ENCODE measurements at regions not wholly inside any gene's neighbourhood (a gene's known extent, or its start where the extent isn't known, plus 50 kb on each side); places are given as distances from the start of the nearest gene placed in this dataset.

DNA sequence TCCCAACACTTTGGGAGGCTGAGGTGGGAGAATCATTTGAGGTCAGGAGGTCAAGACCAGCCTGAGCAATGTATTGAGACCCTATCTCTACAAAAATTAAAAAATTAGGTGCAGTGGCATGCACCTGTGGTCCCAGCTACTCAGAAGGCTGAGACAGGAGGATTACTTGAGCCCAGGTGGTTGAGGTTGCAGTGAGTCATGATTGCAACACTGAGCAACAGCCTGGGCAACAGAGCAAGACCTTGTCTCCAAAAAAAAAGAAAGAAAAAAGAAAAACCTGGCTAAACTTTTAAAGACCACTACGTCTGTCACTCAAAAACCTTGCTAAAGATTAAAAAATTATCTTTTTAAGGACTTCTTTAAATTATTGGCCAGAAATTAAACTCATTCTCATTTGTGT, 59.8 kb upstream of the ABCA1 start:
- H3K9me3 ChIP-seq, result no peaks in the 10 kb centered on the region
- H3K27me3 ChIP-seq, result no peaks in the 10 kb centered on the region
- WGBS, 4 donors, result 84 to 95% (median 90%) methylated on average over 1 of the region's 1 CpG
- ATAC-seq (no peak), DNase-seq (no peak)
- no peak overlapping the region for H3K27ac ChIP-seq
- no peaks in the 10 kb centered on the region for H3K36me3 ChIP-seq
- H3K4me3 ChIP-seq, result no peak overlapping the region
- peaks cover 3 to 47% (median 21%) of the 10 kb centered on the region in 12 donors for H3K4me1 ChIP-seq
- intact Hi-C loops (cut with DNase I), result loop anchor here in 1 of 10 donors (2.0 kb wide), 1 partner anchor 19 kb away; no protein-coding TSS in a partner anchor
- TF ChIP-seq, protein P1, sequence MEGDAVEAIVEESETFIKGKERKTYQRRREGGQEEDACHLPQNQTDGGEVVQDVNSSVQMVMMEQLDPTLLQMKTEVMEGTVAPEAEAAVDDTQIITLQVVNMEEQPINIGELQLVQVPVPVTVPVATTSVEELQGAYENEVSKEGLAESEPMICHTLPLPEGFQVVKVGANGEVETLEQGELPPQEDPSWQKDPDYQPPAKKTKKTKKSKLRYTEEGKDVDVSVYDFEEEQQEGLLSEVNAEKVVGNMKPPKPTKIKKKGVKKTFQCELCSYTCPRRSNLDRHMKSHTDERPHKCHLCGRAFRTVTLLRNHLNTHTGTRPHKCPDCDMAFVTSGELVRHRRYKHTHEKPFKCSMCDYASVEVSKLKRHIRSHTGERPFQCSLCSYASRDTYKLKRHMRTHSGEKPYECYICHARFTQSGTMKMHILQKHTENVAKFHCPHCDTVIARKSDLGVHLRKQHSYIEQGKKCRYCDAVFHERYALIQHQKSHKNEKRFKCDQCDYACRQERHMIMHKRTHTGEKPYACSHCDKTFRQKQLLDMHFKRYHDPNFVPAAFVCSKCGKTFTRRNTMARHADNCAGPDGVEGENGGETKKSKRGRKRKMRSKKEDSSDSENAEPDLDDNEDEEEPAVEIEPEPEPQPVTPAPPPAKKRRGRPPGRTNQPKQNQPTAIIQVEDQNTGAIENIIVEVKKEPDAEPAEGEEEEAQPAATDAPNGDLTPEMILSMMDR (IDR thresholded peaks at IDR 0.05), result no peak
- TF ChIP-seq POLR2A (IDR thresholded peaks at IDR 0.05), result no peak

DNA sequence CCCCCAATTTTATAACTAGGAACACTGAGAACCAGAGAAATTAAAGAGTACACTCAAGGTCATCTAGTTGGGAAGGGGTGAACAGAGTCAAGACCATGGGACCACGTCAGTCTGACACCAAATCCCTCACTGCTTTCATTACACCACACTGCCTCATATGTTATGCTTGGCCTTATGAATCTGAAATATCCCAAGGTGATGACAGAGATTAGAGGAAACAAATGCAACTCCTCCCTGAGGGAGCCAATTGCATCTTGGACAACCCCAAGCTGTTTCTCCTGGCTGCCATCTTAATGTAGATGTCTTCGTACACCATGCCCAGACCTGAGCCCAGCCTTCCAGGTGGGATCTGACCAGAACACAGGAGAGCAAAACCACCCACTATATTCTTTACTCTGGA, 60.6 kb upstream of the ABCA1 start:
- WGBS, 4 donors, result 68 to 85% (median 80%) methylated on average over 2 of the region's 2 CpGs
- H3K4me1 ChIP-seq, result peaks cover 3 to 48% (median 28%) of the 10 kb centered on the region in 12 donors
- H3K4me3 ChIP-seq, result no peak overlapping the region
- no peak for DNase-seq
- H3K27me3 ChIP-seq, result no peaks in the 10 kb centered on the region
- H3K36me3 ChIP-seq, result no peaks in the 10 kb centered on the region
- no peaks in the 10 kb centered on the region for H3K9me3 ChIP-seq
- no peak overlapping the region for H3K27ac ChIP-seq
- ATAC-seq, result no peak
- TF ChIP-seq, protein P1 (IDR thresholded peaks at IDR 0.05), result no peak
- no peak for TF ChIP-seq POLR2A (IDR thresholded peaks at IDR 0.05)
- intact Hi-C loops (cut with DNase I), result loop anchor here in 1 of 10 donors (2.0 kb wide), 1 partner anchor 20 kb away; no protein-coding TSS in a partner anchor

DNA sequence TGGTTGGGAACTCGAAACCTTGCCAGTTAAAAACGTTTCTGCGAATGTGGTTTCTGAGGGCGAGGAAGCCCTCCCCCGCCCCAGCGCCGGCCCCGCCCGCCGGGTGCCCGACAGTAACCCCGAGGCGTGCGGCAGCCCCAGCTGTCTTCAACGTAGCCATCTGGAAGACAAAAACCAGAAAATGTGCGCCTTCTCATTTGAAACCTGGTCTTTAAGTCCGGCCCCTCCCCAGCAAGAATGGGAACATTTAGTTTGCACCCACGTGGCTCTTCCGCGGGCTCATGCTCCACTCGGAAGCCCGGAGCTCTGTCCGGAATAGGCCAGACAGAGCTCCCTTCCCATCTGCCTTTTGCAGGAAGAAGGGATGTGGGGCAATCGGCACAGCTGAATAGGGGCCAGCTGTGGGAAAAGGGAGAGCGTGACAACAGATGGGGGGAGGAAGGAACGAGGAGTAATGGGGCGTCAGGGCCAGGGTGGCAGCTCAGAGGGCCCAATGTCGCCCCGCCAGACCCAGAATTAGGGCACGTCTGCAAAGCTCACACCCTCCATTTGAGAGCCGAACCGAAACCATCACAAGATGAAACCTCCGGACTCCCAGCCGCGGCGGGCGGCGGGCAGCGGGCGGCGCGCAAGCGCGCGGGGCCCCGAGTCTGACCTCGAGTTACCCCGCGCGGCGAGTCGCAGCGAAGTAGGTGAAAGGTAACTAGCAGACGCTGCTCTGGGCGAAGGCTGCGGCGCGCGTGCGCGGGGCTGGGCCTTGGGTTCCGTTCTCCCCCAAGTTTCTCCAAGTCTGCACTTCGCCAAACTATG, 63.4 kb upstream of the ABCA1 start:
- 0 to 2% (median 0%) methylated on average over 37 to 63 of the region's 63 CpGs for whole genome bisulfite sequencing, 4 donors
- peak; percentile 88 to 96 (median 95) for DNase-seq
- Histone ChIP-seq H3K9me3 (no peaks in the 10 kb centered on the region), H3K4me3 (peak overlapping the region; percentile 33 to 86 (median 68)), H3K27ac (peak overlapping the region; percentile 88 to 97 (median 95)), H3K27me3 (no peaks in the 10 kb centered on the region), H3K4me1 (peaks cover 3 to 51% (median 36%) of the 10 kb centered on the region in 12 donors), H3K36me3 (no peaks in the 10 kb centered on the region)
- TF ChIP-seq POLR2A (IDR thresholded peaks at IDR 0.05), result peak in 1 of 2 donors; percentile 62
- TF ChIP-seq, protein P1 (IDR thresholded peaks at IDR 0.05), result no peak
- intact Hi-C loops (cut with DNase I), result loop anchor here in 7 of 10 donors (1.0 to 10.0 kb wide), 13 partner anchors 23 to 253 kb away; partner anchors contain the start of genes ABCA1 (in 1 of the 7) and SLC44A1 (in 1 of the 7)
- peak; percentile 75 to 91 (median 86) for ATAC-seq

DNA sequence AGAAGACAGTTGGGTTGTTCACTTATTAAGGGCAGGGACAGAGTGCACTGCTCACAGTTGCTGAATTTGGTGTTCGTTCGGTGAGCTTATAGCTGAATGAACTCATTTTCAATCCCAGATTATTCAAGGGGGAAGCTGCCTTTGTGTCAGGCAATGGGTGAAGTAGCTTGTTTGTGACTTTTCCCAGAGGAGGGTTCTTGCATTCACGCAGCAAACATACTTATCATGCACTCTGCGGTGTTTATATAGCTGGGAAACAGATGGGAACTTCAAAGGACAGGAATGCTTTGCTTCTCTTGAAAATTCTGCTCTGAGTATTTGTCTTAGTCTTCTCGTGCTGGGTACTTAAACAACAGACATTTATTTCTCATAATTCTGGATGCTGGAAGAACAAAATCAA, 64.7 kb upstream of the ABCA1 start:
- no peak for ATAC-seq
- no peaks in the 10 kb centered on the region for H3K36me3 ChIP-seq
- H3K9me3 ChIP-seq, result no peaks in the 10 kb centered on the region
- WGBS, 4 donors, result 45 to 60% (median 48%) methylated on average over 5 of the region's 5 CpGs
- H3K4me3 ChIP-seq, result no peak overlapping the region
- no peaks in the 10 kb centered on the region for H3K27me3 ChIP-seq
- DNase-seq, result no peak
- peaks cover 3 to 51% (median 36%) of the 10 kb centered on the region in 12 donors for H3K4me1 ChIP-seq
- TF ChIP-seq POLR2A (IDR thresholded peaks at IDR 0.05), result no peak
- TF ChIP-seq, protein P1 (IDR thresholded peaks at IDR 0.05), result no peak
- peak overlapping the region; percentile 88 to 97 (median 95) for H3K27ac ChIP-seq
- intact Hi-C loops (cut with DNase I), result loop anchor here in 6 of 10 donors (1.0 to 10.0 kb wide), 12 partner anchors 50 to 252 kb away; partner anchors contain the start of genes ABCA1 (in 1 of the 6) and SLC44A1 (in 1 of the 6)

All from heart left ventricle (tissue), 16 donors.